Body of pancreas (tissue), 4 donors: ENCODE measurements at regions not wholly inside any gene's neighbourhood (a gene's known extent, or its start where the extent isn't known, plus 50 kb on each side); places are given as distances from the start of the nearest gene placed in this dataset.

Experiments
- ATAC-seq: fragments of 150-250 bp; one replicate; pipeline ENCODE4 v1.9.1; 2016
- DNase-seq, 4 donors: peaks; one replicate each; pipeline ENCODE4 v3.0.0-alpha.2; 2019
- H3K27ac ChIP-seq, 4 donors: fragments of 200-600 bp; sonication (generic); 1 replicate in 3 of 4; 2 replicates in 1 of 4; pipeline versions ENCODE4 v1.5.1 to v1.6.1; 2016 to 2019; ENCODE audit warnings: mild to moderate bottlenecking in 1 of 4, mixed read lengths in 1 of 4, moderate library complexity in 1 of 4
- H3K27me3 ChIP-seq, 2 donors: fragments of 200-600 bp; sonication (generic); one replicate each; pipeline ENCODE4 v1.6.0; 2016; ENCODE audit warnings: mild to moderate bottlenecking in 1 of 2
- H3K36me3 ChIP-seq, 2 donors: fragments of 200-600 bp; sonication (generic); replicated peaks in 1 of 2; 2 replicates each; pipeline ENCODE4 v1.5.1; 2016; ENCODE audit warnings: low read depth in 2 of 2; ENCODE audit not compliant: insufficient read depth in 1 of 2
- H3K4me1 ChIP-seq: fragments of 200-600 bp; sonication (generic); one replicate; pipeline ENCODE4 v1.6.0; 2016
- H3K4me3 ChIP-seq, 2 donors: fragments of 200-600 bp; sonication (generic); 1 replicate in 1 of 2; 2 replicates in 1 of 2; pipeline ENCODE4 v1.5.1; 2016 to 2019
- H3K9me3 ChIP-seq, 3 donors: fragments of 200-600 bp; sonication (generic); 1 replicate in 2 of 3; 2 replicates in 1 of 3; pipeline ENCODE4 v1.5.1; 2016
- POLR2A ChIP-seq, 3 donors: fragments of 450-650 bp; IDR thresholded peaks; one replicate each; pipeline ENCODE4 v1.6.1; 2016; ENCODE audit warnings: antibody characterized with exemption in 3 of 3, mild to moderate bottlenecking in 2 of 3
- WGBS, 2 donors: methylation state at CpG; one replicate each; pipeline ENCODE4 v1.1.5; 2017; 5-methylcytosine and 5-hydroxymethylcytosine counted together
- intact Hi-C: fragments of 100-400 bp; cut with DNase I; formaldehyde crosslinking; loops from one replicate; pipeline ENCODE4 v1.15.1; 2023
- TF ChIP-seq, protein P1 (sequence below), 7 experiments: fragments of 450-650 bp in 4 of 7; fragments of 200-600 bp in 3 of 7; sonication (generic) in 3 of 7; IDR thresholded peaks; one replicate each; pipeline ENCODE4 v1.5.1; 2016 to 2019; ENCODE audit warnings: antibody characterized with exemption in 7 of 7

GRCh38 chr6:88238065-88238464 lies 71.9 kb upstream of the CNR1 start:
- TF ChIP-seq, protein P1, sequence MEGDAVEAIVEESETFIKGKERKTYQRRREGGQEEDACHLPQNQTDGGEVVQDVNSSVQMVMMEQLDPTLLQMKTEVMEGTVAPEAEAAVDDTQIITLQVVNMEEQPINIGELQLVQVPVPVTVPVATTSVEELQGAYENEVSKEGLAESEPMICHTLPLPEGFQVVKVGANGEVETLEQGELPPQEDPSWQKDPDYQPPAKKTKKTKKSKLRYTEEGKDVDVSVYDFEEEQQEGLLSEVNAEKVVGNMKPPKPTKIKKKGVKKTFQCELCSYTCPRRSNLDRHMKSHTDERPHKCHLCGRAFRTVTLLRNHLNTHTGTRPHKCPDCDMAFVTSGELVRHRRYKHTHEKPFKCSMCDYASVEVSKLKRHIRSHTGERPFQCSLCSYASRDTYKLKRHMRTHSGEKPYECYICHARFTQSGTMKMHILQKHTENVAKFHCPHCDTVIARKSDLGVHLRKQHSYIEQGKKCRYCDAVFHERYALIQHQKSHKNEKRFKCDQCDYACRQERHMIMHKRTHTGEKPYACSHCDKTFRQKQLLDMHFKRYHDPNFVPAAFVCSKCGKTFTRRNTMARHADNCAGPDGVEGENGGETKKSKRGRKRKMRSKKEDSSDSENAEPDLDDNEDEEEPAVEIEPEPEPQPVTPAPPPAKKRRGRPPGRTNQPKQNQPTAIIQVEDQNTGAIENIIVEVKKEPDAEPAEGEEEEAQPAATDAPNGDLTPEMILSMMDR (IDR thresholded peaks at IDR 0.05) = peak in 4 of 7 experiments; percentile 15 to 28 (median 22)
- TF ChIP-seq POLR2A (IDR thresholded peaks at IDR 0.05) = no peak
- 15 to 22% methylated on average over 1 of the region's 1 CpG for WGBS, 2 donors
- no peaks in the 10 kb centered on the region for H3K36me3 ChIP-seq
- no peaks in the 10 kb centered on the region for H3K27me3 ChIP-seq
- DNase-seq (peak in 1 of 4 donors; percentile 7), ATAC-seq (no peak)
- H3K9me3 ChIP-seq = no peaks in the 10 kb centered on the region
- H3K27ac ChIP-seq = no peak overlapping the region
- H3K4me3 ChIP-seq = no peak overlapping the region
- no peaks in the 10 kb centered on the region for H3K4me1 ChIP-seq
- intact Hi-C loops = no loop called here

DNA sequence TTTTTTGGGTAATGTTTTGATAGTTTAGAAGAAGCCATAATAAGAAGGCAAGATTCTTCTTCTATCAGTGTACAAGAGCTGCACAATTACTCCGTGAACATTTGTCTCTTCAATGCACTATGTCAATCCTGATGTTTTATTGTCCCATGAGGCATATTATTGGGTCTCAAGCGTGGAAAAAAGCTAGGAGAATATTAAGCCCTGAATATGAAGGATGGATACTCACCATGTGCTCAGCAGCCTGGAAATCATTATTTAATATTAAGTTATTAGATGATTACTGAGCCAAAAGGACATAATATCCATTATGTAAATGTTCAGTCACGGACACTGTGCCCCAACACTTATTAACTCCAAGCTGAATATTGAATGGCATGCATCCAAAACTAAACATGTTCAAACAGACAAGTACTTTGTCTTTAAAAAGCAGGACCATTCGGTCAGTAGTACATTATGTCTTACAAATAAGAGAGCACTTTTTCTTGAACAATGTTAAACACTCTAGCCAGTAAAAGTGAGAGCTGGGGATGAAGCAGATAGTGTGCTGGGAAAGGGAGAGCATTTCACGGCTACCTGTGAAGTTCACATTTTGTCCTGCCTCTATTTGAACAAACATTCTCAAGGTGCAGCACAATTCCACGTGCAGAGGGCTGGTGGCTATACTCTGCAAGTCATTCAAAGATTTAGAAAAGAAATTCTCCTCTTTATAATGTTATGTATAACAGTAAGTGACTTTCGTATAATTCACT lies 70.6 kb upstream of the CNR1 start:
- 18 to 26% methylated on average over 7 of the region's 7 CpGs for WGBS, 2 donors
- Histone ChIP-seq H3K4me1 (no peaks in the 10 kb centered on the region), H3K9me3 (no peaks in the 10 kb centered on the region), H3K4me3 (no peak overlapping the region), H3K27ac (no peak overlapping the region), H3K36me3 (no peaks in the 10 kb centered on the region), H3K27me3 (no peaks in the 10 kb centered on the region)
- intact Hi-C loops = no loop called here
- no peak for DNase-seq
- no peak for TF ChIP-seq POLR2A (IDR thresholded peaks at IDR 0.05)
- TF ChIP-seq, protein P1 (IDR thresholded peaks at IDR 0.05) = no peak
- ATAC-seq = no peak

DNA sequence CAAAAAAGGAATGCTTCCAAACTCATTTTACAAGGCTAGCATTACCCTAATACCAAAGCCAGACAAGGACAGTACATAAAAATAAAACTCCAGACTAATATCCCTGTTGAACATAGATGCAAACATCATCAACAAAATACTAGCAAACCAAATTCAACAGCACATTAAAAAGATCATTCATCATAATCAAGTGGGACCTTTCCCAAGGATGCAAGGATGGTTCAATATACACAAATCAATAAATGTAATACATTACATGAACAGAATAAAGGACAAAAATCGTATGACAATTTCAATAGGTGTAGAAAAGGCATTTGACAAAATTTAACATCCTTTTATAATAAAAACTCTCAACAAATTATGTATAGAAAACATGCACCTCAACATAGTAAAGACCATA lies 66.6 kb upstream of the CNR1 start:
- no peaks in the 10 kb centered on the region for H3K27me3 ChIP-seq
- ATAC-seq (no peak), DNase-seq (no peak)

GRCh38 chr6:88223298-88223697 lies 57.2 kb upstream of the CNR1 start:
- DNase-seq = no peak
- Histone ChIP-seq H3K9me3 (peaks cover 0 to 3% (median 0%) of the 10 kb centered on the region in 3 donors), H3K4me3 (no peak overlapping the region), H3K4me1 (no peaks in the 10 kb centered on the region), H3K36me3 (no peaks in the 10 kb centered on the region), H3K27ac (no peak overlapping the region), H3K27me3 (no peaks in the 10 kb centered on the region)
- WGBS, 2 donors = 44 to 50% methylated on average over 1 of the region's 1 CpG
- intact Hi-C loops = no loop called here
- ATAC-seq = no peak
- TF ChIP-seq POLR2A (IDR thresholded peaks at IDR 0.05) = no peak
- TF ChIP-seq, protein P1 (IDR thresholded peaks at IDR 0.05) = no peak

More for the DNA sequence above, 66.6 kb upstream of the CNR1 start:
- 15 to 31% methylated on average over 1 of the region's 1 CpG for WGBS, 2 donors
- Histone ChIP-seq H3K4me3 (no peak overlapping the region), H3K4me1 (no peaks in the 10 kb centered on the region), H3K27ac (no peak overlapping the region), H3K36me3 (no peaks in the 10 kb centered on the region), H3K9me3 (no peaks in the 10 kb centered on the region)
- intact Hi-C loops = no loop called here
- TF ChIP-seq, protein P1 (IDR thresholded peaks at IDR 0.05) = no peak
- TF ChIP-seq POLR2A (IDR thresholded peaks at IDR 0.05) = no peak

- Histone ChIP-seq H3K36me3 (no peaks in the 10 kb centered on the region), H3K27me3 (no peaks in the 10 kb centered on the region), H3K4me1 (no peaks in the 10 kb centered on the region), H3K27ac (no peak overlapping the region), H3K9me3 (no peaks in the 10 kb centered on the region), H3K4me3 (no peak overlapping the region)
- ATAC-seq (no peak), DNase-seq (no peak)
- WGBS, 2 donors = 47 to 64% methylated on average over 2 of the region's 2 CpGs
- TF ChIP-seq, protein P1 (IDR thresholded peaks at IDR 0.05) = no peak
- TF ChIP-seq POLR2A (IDR thresholded peaks at IDR 0.05) = no peak
- intact Hi-C loops = no loop called here
Measured at GRCh38 chr6:88220493-88220892, 54.3 kb upstream of the CNR1 start.
